Activated naive CD8-positive, alpha-beta T cell treated with anti-CD3 and anti-CD28 coated beads, Interleukin-2, amount 50 U/mL, for 24 hours (primary cell): ENCODE measurements at regions not wholly inside any gene's neighbourhood (a gene's known extent, or its start where the extent isn't known, plus 50 kb on each side); places are given as distances from the start of the nearest gene placed in this dataset.
"Not testable (repeated sequence)": the region's sequence is repeated elsewhere in the genome, so short reads cannot be mapped to it uniquely, and the experiment has no call there.

Source experiments
- ATAC-seq: fragments of 150-1000 bp; cut with Tn5 transposase; one replicate; pipeline ENCODE4 v1.10.0; 2021
- DNase-seq: peaks from one replicate; pipeline ENCODE4 v3.0.0; 2021
- H3K27ac Mint-ChIP-seq: one replicate; pipeline ENCODE4 v1.8.0; 2021; ENCODE audit warnings: mild to moderate bottlenecking, mixed read lengths
- H3K27me3 Mint-ChIP-seq: one replicate; pipeline ENCODE4 v1.8.0; 2021; ENCODE audit warnings: mixed read lengths
- H3K36me3 Mint-ChIP-seq: one replicate; pipeline ENCODE4 v1.8.0; 2021; ENCODE audit warnings: low read depth, mixed read lengths
- H3K4me1 Mint-ChIP-seq: one replicate; pipeline ENCODE4 v1.8.0; 2021; ENCODE audit warnings: mixed read lengths
- H3K4me3 Mint-ChIP-seq: one replicate; pipeline ENCODE4 v1.8.0; 2021; ENCODE audit warnings: mild to moderate bottlenecking, moderate library complexity, mixed read lengths
- H3K9me3 Mint-ChIP-seq: one replicate; pipeline ENCODE4 v1.8.0; 2021; ENCODE audit warnings: mixed read lengths

GRCh38 chr22:49351761-49352227, 475.9 kb downstream of the BRD1 start:
- Mint-ChIP-seq H3K4me1 (no peaks in the 10 kb centered on the region), H3K4me3 (no peak overlapping the region), H3K36me3 (no peaks in the 10 kb centered on the region), H3K27me3 (peaks cover 15% of the 10 kb centered on the region), H3K9me3 (no peaks in the 10 kb centered on the region), H3K27ac (no peak overlapping the region)
- no peak for ATAC-seq
- no peak for DNase-seq

- ATAC-seq (no peak), DNase-seq (no peak)
- no peaks in the 10 kb centered on the region for H3K4me1 Mint-ChIP-seq
- no peak overlapping the region for H3K27ac Mint-ChIP-seq
- H3K4me3 Mint-ChIP-seq = no peak overlapping the region
- peaks cover 13% of the 10 kb centered on the region for H3K27me3 Mint-ChIP-seq
- H3K9me3 Mint-ChIP-seq = no peaks in the 10 kb centered on the region
- no peaks in the 10 kb centered on the region for H3K36me3 Mint-ChIP-seq
These were observed 477.1 kb downstream of the BRD1 start for GRCh38 chr22:49350441-49351121.

GRCh38 chr22:49349841-49350381, 477.8 kb downstream of the BRD1 start:
- ATAC-seq (no peak), DNase-seq (no peak)
- Mint-ChIP-seq H3K9me3 (no peaks in the 10 kb centered on the region), H3K27me3 (peaks cover 10% of the 10 kb centered on the region), H3K27ac (no peak overlapping the region), H3K4me3 (no peak overlapping the region), H3K36me3 (no peaks in the 10 kb centered on the region), H3K4me1 (no peaks in the 10 kb centered on the region)

GRCh38 chr22:49349181-49349835, 478.4 kb downstream of the BRD1 start:
- DNase-seq (no peak), ATAC-seq (no peak)
- Mint-ChIP-seq H3K27me3 (peaks cover 7% of the 10 kb centered on the region), H3K9me3 (no peaks in the 10 kb centered on the region), H3K4me3 (no peak overlapping the region), H3K4me1 (no peaks in the 10 kb centered on the region), H3K36me3 (no peaks in the 10 kb centered on the region), H3K27ac (no peak overlapping the region)

- Mint-ChIP-seq H3K36me3 (no peaks in the 10 kb centered on the region), H3K4me3 (no peak overlapping the region), H3K9me3 (no peaks in the 10 kb centered on the region), H3K27ac (no peak overlapping the region), H3K4me1 (no peaks in the 10 kb centered on the region), H3K27me3 (peaks cover 6% of the 10 kb centered on the region)
- DNase-seq = no peak
- ATAC-seq = no peak
These were observed 479.0 kb downstream of the BRD1 start for GRCh38 chr22:49348631-49349030.

- Mint-ChIP-seq H3K9me3 (no peaks in the 10 kb centered on the region), H3K27me3 (peaks cover 1% of the 10 kb centered on the region), H3K27ac (no peak overlapping the region), H3K4me1 (no peaks in the 10 kb centered on the region), H3K4me3 (no peak overlapping the region), H3K36me3 (no peaks in the 10 kb centered on the region)
- no peak for ATAC-seq
- DNase-seq = no peak
These were observed 480.3 kb downstream of the BRD1 start for GRCh38 chr22:49347376-49347775.

GRCh38 chr22:49345896-49346295, 481.8 kb downstream of the BRD1 start:
- H3K4me1 Mint-ChIP-seq = no peaks in the 10 kb centered on the region
- H3K27me3 Mint-ChIP-seq = peaks cover 6% of the 10 kb centered on the region
- no peak overlapping the region for H3K4me3 Mint-ChIP-seq
- ATAC-seq (no peak), DNase-seq (no peak)
- H3K27ac Mint-ChIP-seq = no peak overlapping the region
- H3K36me3 Mint-ChIP-seq = no peaks in the 10 kb centered on the region
- no peaks in the 10 kb centered on the region for H3K9me3 Mint-ChIP-seq

- Mint-ChIP-seq H3K9me3 (no peaks in the 10 kb centered on the region), H3K27me3 (peaks cover 12% of the 10 kb centered on the region), H3K36me3 (no peaks in the 10 kb centered on the region), H3K4me1 (no peaks in the 10 kb centered on the region), H3K4me3 (no peak overlapping the region), H3K27ac (no peak overlapping the region)
- DNase-seq (no peak), ATAC-seq (no peak)
These were observed 483.0 kb downstream of the BRD1 start for GRCh38 chr22:49344656-49345055.

- H3K27me3 Mint-ChIP-seq = peaks cover 14% of the 10 kb centered on the region
- no peaks in the 10 kb centered on the region for H3K9me3 Mint-ChIP-seq
- no peak overlapping the region for H3K4me3 Mint-ChIP-seq
- no peak overlapping the region for H3K27ac Mint-ChIP-seq
- H3K36me3 Mint-ChIP-seq = no peaks in the 10 kb centered on the region
- no peak for ATAC-seq
- DNase-seq = no peak
- no peaks in the 10 kb centered on the region for H3K4me1 Mint-ChIP-seq
These were observed 483.5 kb downstream of the BRD1 start for GRCh38 chr22:49344161-49344560.

- H3K4me1 Mint-ChIP-seq = no peaks in the 10 kb centered on the region
- no peak for DNase-seq
- H3K9me3 Mint-ChIP-seq = no peaks in the 10 kb centered on the region
- no peak overlapping the region for H3K27ac Mint-ChIP-seq
- peaks cover 13% of the 10 kb centered on the region for H3K27me3 Mint-ChIP-seq
- ATAC-seq = no peak
- H3K4me3 Mint-ChIP-seq = no peak overlapping the region
- H3K36me3 Mint-ChIP-seq = no peaks in the 10 kb centered on the region
These were observed 487.3 kb downstream of the BRD1 start for GRCh38 chr22:49340406-49340805.

GRCh38 chr22:49336483-49336882, 491.2 kb downstream of the BRD1 start:
- H3K27ac Mint-ChIP-seq, ATAC-seq, H3K4me3 Mint-ChIP-seq, H3K9me3 Mint-ChIP-seq, H3K4me1 Mint-ChIP-seq, DNase-seq, H3K36me3 Mint-ChIP-seq: not testable (repeated sequence)
- H3K27me3 Mint-ChIP-seq = peaks cover 13% of the 10 kb centered on the region

GRCh38 chr22:49334976-49335375, 492.7 kb downstream of the BRD1 start:
- Mint-ChIP-seq H3K27me3 (peaks cover 3% of the 10 kb centered on the region), H3K4me3 (no peak overlapping the region), H3K36me3 (no peaks in the 10 kb centered on the region), H3K9me3 (no peaks in the 10 kb centered on the region), H3K4me1 (no peaks in the 10 kb centered on the region), H3K27ac (no peak overlapping the region)
- peak; percentile 28 for ATAC-seq
- DNase-seq = no peak

- H3K27me3 Mint-ChIP-seq = peaks cover under 1% of the 10 kb centered on the region
- no peaks in the 10 kb centered on the region for H3K9me3 Mint-ChIP-seq
- ATAC-seq = no peak
- no peak overlapping the region for H3K27ac Mint-ChIP-seq
- H3K36me3 Mint-ChIP-seq = no peaks in the 10 kb centered on the region
- no peak for DNase-seq
- H3K4me1 Mint-ChIP-seq = no peaks in the 10 kb centered on the region
- H3K4me3 Mint-ChIP-seq = no peak overlapping the region
These were observed 493.3 kb downstream of the BRD1 start for GRCh38 chr22:49334449-49334789.

GRCh38 chr22:49333206-49333605, 494.5 kb downstream of the BRD1 start:
- Mint-ChIP-seq H3K27me3 (no peaks in the 10 kb centered on the region), H3K4me3 (no peak overlapping the region), H3K27ac (no peak overlapping the region), H3K4me1 (no peaks in the 10 kb centered on the region), H3K36me3 (no peaks in the 10 kb centered on the region), H3K9me3 (no peaks in the 10 kb centered on the region)
- DNase-seq (no peak), ATAC-seq (no peak)

- DNase-seq (no peak), ATAC-seq (no peak)
- H3K36me3 Mint-ChIP-seq = no peaks in the 10 kb centered on the region
- H3K9me3 Mint-ChIP-seq = no peaks in the 10 kb centered on the region
- no peaks in the 10 kb centered on the region for H3K27me3 Mint-ChIP-seq
- no peaks in the 10 kb centered on the region for H3K4me1 Mint-ChIP-seq
- no peak overlapping the region for H3K27ac Mint-ChIP-seq
- no peak overlapping the region for H3K4me3 Mint-ChIP-seq
These were observed 495.0 kb downstream of the BRD1 start for GRCh38 chr22:49332691-49333090.
